Activated CD4-positive, alpha-beta T cell treated with anti-CD3 and anti-CD28 coated beads, Interleukin-2, amount 50 U/mL, for 24 hours (primary cell): ENCODE measurements at regions not wholly inside any gene's neighbourhood (a gene's known extent, or its start where the extent isn't known, plus 50 kb on each side); places are given as distances from the start of the nearest gene placed in this dataset.
"Not testable (repeated sequence)": the region's sequence is repeated elsewhere in the genome, so short reads cannot be mapped to it uniquely, and the experiment has no call there.

Source experiments
- DNase-seq, 2 donors: peaks; one replicate each; pipeline ENCODE4 v3.0.0-alpha.2; 2020; ENCODE audit warnings: low read depth in 1 of 2, low spot score in 1 of 2

GRCh38 chr10:123269675-123270074, 115.5 kb downstream of the BUB3 start:
- DNase-seq, result no peak

DNA sequence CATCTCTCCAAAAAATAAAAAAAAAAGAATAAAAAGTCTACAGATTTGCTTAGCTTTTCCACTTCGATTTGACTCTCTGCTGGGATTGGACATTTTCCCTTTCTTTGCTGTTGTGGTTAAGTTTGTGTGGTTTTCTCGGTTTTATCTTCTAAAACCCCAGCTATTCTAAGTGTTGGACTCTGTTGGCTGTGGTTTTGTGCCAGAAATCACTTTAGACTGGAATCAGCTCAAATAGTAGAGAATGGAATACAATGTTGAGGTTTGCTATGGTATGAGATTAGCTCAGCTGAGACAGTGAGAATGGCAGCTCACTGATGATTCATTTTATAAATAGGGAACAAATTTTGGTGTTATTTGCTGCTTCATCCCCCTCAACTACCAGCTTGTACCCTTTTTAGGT, 116.0 kb downstream of the BUB3 start:
- DNase-seq, result no peak

GRCh38 chr10:123270806-123271205, 116.6 kb downstream of the BUB3 start:
- no peak for DNase-seq

- DNase-seq, result no peak
Observed at GRCh38 chr10:123272171-123272570, 118.0 kb downstream of the BUB3 start.

GRCh38 chr10:123274306-123275135, 120.3 kb downstream of the BUB3 start:
- DNase-seq, result no peak

GRCh38 chr10:123275136-123275564, 120.9 kb downstream of the BUB3 start:
- DNase-seq, result no peak

GRCh38 chr10:123278445-123278844, 124.2 kb downstream of the BUB3 start:
- DNase-seq, result no peak

- DNase-seq, result not testable (repeated sequence)
Observed at GRCh38 chr10:123283371-123283770, 129.2 kb downstream of the BUB3 start.

GRCh38 chr10:123284022-123284421, 129.8 kb downstream of the BUB3 start:
- DNase-seq, result no peak

DNA sequence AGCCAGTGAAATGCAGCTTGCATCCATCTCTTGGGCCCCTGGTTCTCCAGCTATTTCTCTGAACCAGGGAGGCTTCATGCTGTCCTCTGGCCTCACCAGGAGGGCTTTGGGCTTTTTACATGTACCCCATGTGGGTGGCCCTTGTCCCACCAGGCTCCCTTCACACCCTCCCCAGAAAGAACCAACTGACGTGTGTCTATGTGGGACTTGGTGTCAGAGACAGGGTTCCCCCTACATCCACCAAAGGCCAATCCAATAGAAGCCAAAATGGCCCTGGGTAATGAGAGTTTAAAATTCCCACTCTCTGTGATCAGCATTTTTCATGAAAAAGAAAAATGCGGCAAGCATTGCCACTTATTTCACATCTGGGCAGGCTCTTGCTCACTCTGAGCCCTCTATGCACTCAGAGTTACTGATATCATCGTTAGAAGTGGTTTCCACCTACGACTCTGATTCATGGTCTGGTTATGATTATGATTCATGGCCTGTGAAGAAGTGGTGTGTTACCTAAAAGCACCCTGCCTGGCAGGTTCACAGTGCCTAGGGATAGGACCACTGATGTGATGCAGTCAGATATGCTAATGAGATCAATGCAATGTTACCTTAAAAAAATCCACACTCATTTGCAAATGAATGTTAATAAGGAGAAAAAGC, 133.5 kb downstream of the BUB3 start:
- DNase-seq, result peak in 1 of 2 donors; percentile 36

- no peak for DNase-seq
Observed at GRCh38 chr10:123289432-123289831, 135.2 kb downstream of the BUB3 start.

DNA sequence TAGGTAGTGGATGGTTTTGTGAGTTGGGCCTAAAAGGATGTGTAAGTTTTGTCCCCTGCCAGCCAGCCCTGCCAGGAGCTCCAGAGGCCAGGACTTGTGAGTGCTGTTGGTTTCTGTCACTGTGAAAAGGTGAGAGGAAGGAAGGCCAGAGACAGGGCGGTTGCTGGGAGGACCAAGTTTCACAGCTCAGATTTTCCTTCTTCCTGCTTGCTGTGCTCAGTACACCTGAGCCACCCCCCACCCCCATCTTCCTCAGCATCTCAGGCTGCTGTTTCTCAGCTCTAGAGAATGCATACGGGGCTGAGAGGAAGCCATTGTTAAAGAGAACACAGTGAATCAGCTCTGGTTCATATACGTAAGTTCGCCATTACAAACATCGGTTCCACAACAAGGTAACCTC, 139.9 kb downstream of the BUB3 start:
- DNase-seq, result no peak

- DNase-seq, result no peak
Observed at GRCh38 chr10:123294886-123295285, 140.7 kb downstream of the BUB3 start.

- DNase-seq, result no peak
Observed at GRCh38 chr10:123295644-123296043, 141.4 kb downstream of the BUB3 start.

GRCh38 chr10:123297175-123297574, 143.0 kb downstream of the BUB3 start:
- DNase-seq, result no peak

DNA sequence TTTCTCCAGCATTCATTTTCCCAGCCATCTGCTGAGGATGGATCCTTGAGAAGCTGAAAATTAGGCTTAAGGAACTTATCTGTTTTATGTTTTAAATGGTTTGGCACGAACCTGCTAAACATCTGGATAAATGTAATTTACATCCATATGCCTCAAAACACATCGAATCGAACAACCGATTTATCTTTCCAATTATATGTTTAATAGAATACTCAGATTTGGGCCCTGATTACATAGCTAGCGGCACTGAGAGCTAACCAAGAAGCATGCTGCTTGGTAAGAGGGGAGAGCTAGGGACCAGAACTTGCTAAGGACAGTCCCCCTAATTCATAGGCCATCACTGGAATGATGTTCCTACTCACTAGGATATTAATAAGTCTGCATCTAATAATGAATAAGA, 144.4 kb downstream of the BUB3 start:
- no peak for DNase-seq

- DNase-seq, result no peak
Observed at GRCh38 chr10:123299598-123299997, 145.4 kb downstream of the BUB3 start.

GRCh38 chr10:123301077-123301857, 147.1 kb downstream of the BUB3 start:
- no peak for DNase-seq

DNA sequence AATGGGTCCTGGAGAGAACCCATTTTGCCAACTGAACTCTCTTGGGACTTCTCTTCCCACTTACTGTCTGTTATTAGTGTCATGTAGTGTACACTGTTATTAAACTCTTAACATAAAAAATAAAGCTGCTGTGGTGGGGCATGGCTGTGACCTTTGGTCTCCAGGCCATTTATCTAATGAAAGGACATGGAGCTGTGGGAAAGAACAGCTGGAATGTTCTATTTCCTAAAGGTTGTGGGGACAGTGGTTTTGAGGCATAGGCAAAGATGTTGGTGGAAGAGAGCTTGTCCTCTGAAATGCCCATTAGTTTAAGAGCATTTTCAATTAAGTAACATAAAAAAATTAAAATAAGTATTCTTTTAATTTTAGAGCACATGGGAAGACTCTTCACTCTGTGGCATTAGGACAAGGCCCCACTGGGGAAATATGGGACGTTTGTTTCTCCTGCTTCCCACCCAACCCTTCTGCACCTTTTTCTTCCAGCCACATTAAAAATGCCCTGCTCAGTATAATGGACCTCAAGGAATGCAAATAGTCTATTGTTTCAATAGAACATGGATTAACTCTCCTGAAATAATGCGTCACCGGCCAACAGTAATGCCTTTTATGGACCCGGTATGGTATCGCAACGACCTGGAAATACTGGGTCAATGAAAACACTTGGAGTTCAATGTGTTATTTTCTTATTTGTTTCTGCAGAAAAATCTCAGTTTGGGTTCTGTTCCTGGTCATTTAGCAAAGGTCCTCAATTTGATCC, 149.6 kb downstream of the BUB3 start:
- no peak for DNase-seq

GRCh38 chr10:123305671-123306070, 151.5 kb downstream of the BUB3 start:
- no peak for DNase-seq

GRCh38 chr10:123306290-123306689, 152.1 kb downstream of the BUB3 start:
- no peak for DNase-seq
